ENCODE measurements at regions not wholly inside any gene's neighbourhood (a gene's known extent, or its start where the extent isn't known, plus 50 kb on each side); places are given as distances from the start of the nearest gene placed in this dataset.

GRCh38 chr4:41390661-41391060 is 133.9 kb downstream of the UCHL1 start:
- Histone ChIP-seq H3K27me3 (no peaks in the 10 kb centered on the region), H3K27ac (no peak overlapping the region), H3K9me3 (no peaks in the 10 kb centered on the region), H3K4me1 (peaks cover 0 to 3% (median 0%) of the 10 kb centered on the region in 4 donors), H3K36me3 (no peaks in the 10 kb centered on the region), H3K4me3 (no peak overlapping the region)
- intact Hi-C loops (cut with DNase I) = no loop called here
- TF ChIP-seq POLR2AphosphoS5 (IDR thresholded peaks at IDR 0.05) = no peak
- TF ChIP-seq, protein P1, sequence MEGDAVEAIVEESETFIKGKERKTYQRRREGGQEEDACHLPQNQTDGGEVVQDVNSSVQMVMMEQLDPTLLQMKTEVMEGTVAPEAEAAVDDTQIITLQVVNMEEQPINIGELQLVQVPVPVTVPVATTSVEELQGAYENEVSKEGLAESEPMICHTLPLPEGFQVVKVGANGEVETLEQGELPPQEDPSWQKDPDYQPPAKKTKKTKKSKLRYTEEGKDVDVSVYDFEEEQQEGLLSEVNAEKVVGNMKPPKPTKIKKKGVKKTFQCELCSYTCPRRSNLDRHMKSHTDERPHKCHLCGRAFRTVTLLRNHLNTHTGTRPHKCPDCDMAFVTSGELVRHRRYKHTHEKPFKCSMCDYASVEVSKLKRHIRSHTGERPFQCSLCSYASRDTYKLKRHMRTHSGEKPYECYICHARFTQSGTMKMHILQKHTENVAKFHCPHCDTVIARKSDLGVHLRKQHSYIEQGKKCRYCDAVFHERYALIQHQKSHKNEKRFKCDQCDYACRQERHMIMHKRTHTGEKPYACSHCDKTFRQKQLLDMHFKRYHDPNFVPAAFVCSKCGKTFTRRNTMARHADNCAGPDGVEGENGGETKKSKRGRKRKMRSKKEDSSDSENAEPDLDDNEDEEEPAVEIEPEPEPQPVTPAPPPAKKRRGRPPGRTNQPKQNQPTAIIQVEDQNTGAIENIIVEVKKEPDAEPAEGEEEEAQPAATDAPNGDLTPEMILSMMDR (IDR thresholded peaks at IDR 0.05) = no peak
- 15 to 61% methylated on average over 2 of the region's 2 CpGs for WGBS, 2 donors
- DNase-seq = no peak

DNA sequence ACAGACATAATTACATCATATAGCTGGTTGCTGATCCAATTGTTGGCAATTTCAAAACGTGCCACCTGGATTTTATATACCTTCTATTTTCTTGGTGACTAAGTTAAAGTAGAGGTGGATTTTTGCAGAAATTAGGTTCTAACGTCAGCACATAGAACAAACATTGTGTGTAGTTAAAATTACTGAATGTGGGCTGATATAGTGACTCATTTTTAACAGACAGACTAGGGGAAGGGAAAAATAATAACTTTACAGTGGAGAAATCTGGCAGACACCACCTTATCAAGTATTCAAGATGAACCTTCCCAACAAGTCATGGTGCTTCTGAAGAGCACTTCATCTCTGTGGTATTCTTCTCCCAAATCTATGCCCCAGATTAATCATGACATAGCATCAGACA is 134.5 kb downstream of the UCHL1 start:
- no peaks in the 10 kb centered on the region for H3K27me3 ChIP-seq
- intact Hi-C loops (cut with DNase I) = no loop called here
- DNase-seq = no peak
- H3K4me1 ChIP-seq = peaks cover 0 to 3% (median 0%) of the 10 kb centered on the region in 4 donors
- TF ChIP-seq, protein P1 (IDR thresholded peaks at IDR 0.05) = no peak
- TF ChIP-seq POLR2AphosphoS5 (IDR thresholded peaks at IDR 0.05) (no peak), EP300 (IDR thresholded peaks at IDR 0.05) (no peak), POLR2A (IDR thresholded peaks at IDR 0.05) (no peak)
- H3K9me3 ChIP-seq = no peaks in the 10 kb centered on the region
- 79 to 86% methylated on average over 2 of the region's 2 CpGs for whole genome bisulfite sequencing, 2 donors
- no peak overlapping the region for H3K4me3 ChIP-seq
- no peak overlapping the region for H3K27ac ChIP-seq
- H3K36me3 ChIP-seq = no peaks in the 10 kb centered on the region

GRCh38 chr4:41394481-41394894 is 137.8 kb downstream of the UCHL1 start:
- H3K9me3 ChIP-seq = no peaks in the 10 kb centered on the region
- no peaks in the 10 kb centered on the region for H3K27me3 ChIP-seq
- WGBS, 2 donors = 73 to 74% methylated on average over 2 of the region's 2 CpGs
- TF ChIP-seq POLR2AphosphoS5 (IDR thresholded peaks at IDR 0.05) = no peak
- TF ChIP-seq POLR2A (IDR thresholded peaks at IDR 0.05) = no peak
- TF ChIP-seq EP300 (IDR thresholded peaks at IDR 0.05) = no peak
- TF ChIP-seq, protein P1 (IDR thresholded peaks at IDR 0.05) = no peak
- H3K27ac ChIP-seq = no peak overlapping the region
- no peak for DNase-seq
- H3K4me1 ChIP-seq = peaks cover 0 to 3% (median 0%) of the 10 kb centered on the region in 4 donors
- H3K36me3 ChIP-seq = no peaks in the 10 kb centered on the region
- intact Hi-C loops (cut with DNase I) = no loop called here
- H3K4me3 ChIP-seq = no peak overlapping the region

- Histone ChIP-seq H3K9me3 (no peaks in the 10 kb centered on the region), H3K36me3 (no peaks in the 10 kb centered on the region), H3K27ac (no peak overlapping the region), H3K4me1 (peaks cover 0 to 3% (median 0%) of the 10 kb centered on the region in 4 donors), H3K27me3 (no peaks in the 10 kb centered on the region), H3K4me3 (no peak overlapping the region)
- intact Hi-C loops (cut with DNase I) = no loop called here
- 87 to 91% methylated on average over 2 of the region's 2 CpGs for WGBS, 2 donors
- no peak for DNase-seq
- TF ChIP-seq POLR2AphosphoS5 (IDR thresholded peaks at IDR 0.05) (no peak), EP300 (IDR thresholded peaks at IDR 0.05) (no peak), POLR2A (IDR thresholded peaks at IDR 0.05) (no peak)
- TF ChIP-seq, protein P1 (IDR thresholded peaks at IDR 0.05) = no peak
Measured at GRCh38 chr4:41396214-41396613, 139.5 kb downstream of the UCHL1 start.

DNA sequence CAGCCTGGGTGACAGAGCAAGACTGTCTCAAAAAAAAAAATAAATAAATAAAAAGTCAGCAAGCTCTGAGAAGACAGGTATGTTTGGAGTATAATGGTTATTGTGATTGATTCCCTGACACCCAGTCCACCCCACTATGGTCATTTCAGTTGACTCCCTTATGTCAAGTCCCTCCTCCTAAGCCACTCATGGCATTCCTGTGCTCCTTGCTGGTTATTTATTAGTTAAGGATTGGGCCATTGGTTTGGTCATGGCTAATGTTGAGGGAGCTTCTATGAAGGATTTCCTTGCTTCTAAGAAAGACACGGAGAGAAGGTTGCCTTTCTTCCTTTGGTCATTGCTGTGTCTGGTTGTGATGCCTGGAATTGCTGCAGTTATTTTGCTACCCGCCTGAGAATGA is 140.1 kb downstream of the UCHL1 start:
- H3K9me3 ChIP-seq = no peaks in the 10 kb centered on the region
- intact Hi-C loops (cut with DNase I) = no loop called here

More for the DNA sequence above, 140.1 kb downstream of the UCHL1 start:
- TF ChIP-seq POLR2AphosphoS5 (IDR thresholded peaks at IDR 0.05) = no peak
- TF ChIP-seq POLR2A (IDR thresholded peaks at IDR 0.05) = no peak
- TF ChIP-seq EP300 (IDR thresholded peaks at IDR 0.05) = no peak
- TF ChIP-seq, protein P1 (IDR thresholded peaks at IDR 0.05) = no peak
- H3K27me3 ChIP-seq = no peaks in the 10 kb centered on the region
- WGBS, 2 donors = 86 to 95% methylated on average over 2 of the region's 2 CpGs
- H3K4me3 ChIP-seq = no peak overlapping the region
- peaks cover 0 to 3% (median 0%) of the 10 kb centered on the region in 4 donors for H3K4me1 ChIP-seq
- H3K36me3 ChIP-seq = no peaks in the 10 kb centered on the region
- no peak overlapping the region for H3K27ac ChIP-seq
- DNase-seq = no peak

All from sigmoid colon (tissue), 6 donors.